WTC11 (cell line): ENCODE measurements at regions not wholly inside any gene's neighbourhood (a gene's known extent, or its start where the extent isn't known, plus 50 kb on each side); places are given as distances from the start of the nearest gene placed in this dataset.

Experiments
- ATAC-seq: fragments of 200-7000 bp; cut with Tn5 transposase; 2 replicates; pipeline ENCODE4 v1.10.0; 2021; ENCODE audit warnings: mild to moderate bottlenecking, moderate library complexity
- CTCF ChIA-PET: fragments of 300-600 bp; sonication (Branson Sonifier 250); formaldehyde crosslinking; loops from one replicate; lab custom pipeline; 2021; ENCODE audit warnings: antibody characterized with exemption; lab: Charles Lee
- POLR2A ChIA-PET: fragments of 350-600 bp; sonication (Branson Sonifier 250); formaldehyde crosslinking; loops from one replicate; lab custom pipeline; 2021; ENCODE audit warnings: antibody characterized with exemption; lab: Charles Lee
- DNase-seq: peaks from one replicate; pipeline ENCODE4 v3.0.0; 2021; ENCODE audit warnings: low spot score
- H3K27ac Mint-ChIP-seq: 2 replicates; pipeline ENCODE4 v1.8.0; 2021; ENCODE audit warnings: mixed read lengths
- H3K27me3 Mint-ChIP-seq: 2 replicates; pipeline ENCODE4 v1.8.0; 2021; ENCODE audit warnings: low read depth, mild to moderate bottlenecking, moderate library complexity, mixed read lengths
- H3K36me3 Mint-ChIP-seq: 2 replicates; pipeline ENCODE4 v1.8.0; 2021; ENCODE audit warnings: mixed read lengths
- H3K4me1 Mint-ChIP-seq: 2 replicates; pipeline ENCODE4 v1.8.0; 2022; ENCODE audit warnings: mixed read lengths
- H3K4me3 Mint-ChIP-seq: 2 replicates; pipeline ENCODE4 v1.8.0; 2021; ENCODE audit warnings: mild to moderate bottlenecking, moderate library complexity, mixed read lengths
- H3K9me3 Mint-ChIP-seq: 2 replicates; pipeline ENCODE4 v1.8.0; 2021; ENCODE audit warnings: mixed read lengths
- EMX1 ChIP-seq: fragments of 250-450 bp; sonication (Bioruptor Pico); IDR thresholded peaks from 2 replicates; pipeline ENCODE4 v1.8.0; 2021; ENCODE audit warnings: mild to moderate bottlenecking
- GTF2I ChIP-seq: fragments of 250-450 bp; sonication (Bioruptor Pico); conservative IDR thresholded peaks from 2 replicates; pipeline ENCODE4 v1.4.0; 2021; ENCODE audit warnings: mild to moderate bottlenecking
- JAZF1 ChIP-seq: fragments of 250-450 bp; sonication (Bioruptor Pico); IDR thresholded peaks from 2 replicates; pipeline ENCODE4 v1.9.0; 2021; ENCODE audit warnings: moderate library complexity, mild to moderate bottlenecking, inconsistent platforms
- MXD4 ChIP-seq: fragments of 250-450 bp; sonication (Bioruptor Pico); IDR thresholded peaks from 2 replicates; pipeline ENCODE4 v1.8.0; 2021; ENCODE audit warnings: mild to moderate bottlenecking, moderate library complexity, borderline replicate concordance
- NFATC4 ChIP-seq: fragments of 250-450 bp; sonication (Bioruptor Pico); IDR thresholded peaks from 2 replicates; pipeline ENCODE4 v1.9.0; 2021; ENCODE audit warnings: mild to moderate bottlenecking
- NFE2L1 ChIP-seq: sonication (generic); formaldehyde crosslinking; IDR thresholded peaks from 2 replicates; pipeline ENCODE4 v1.8.1; 2023; ENCODE audit warnings: missing genetic modification reagents
- NR2C2 ChIP-seq: sonication (generic); formaldehyde crosslinking; IDR thresholded peaks from 2 replicates; pipeline ENCODE4 v1.8.0; 2022; ENCODE audit warnings: mild to moderate bottlenecking, missing genetic modification reagents
- SOX15 ChIP-seq: fragments of 250-450 bp; sonication (Bioruptor Pico); IDR thresholded peaks from 2 replicates; pipeline ENCODE4 v1.9.0; 2021; ENCODE audit warnings: mild to moderate bottlenecking
- SP1 ChIP-seq: sonication (generic); formaldehyde crosslinking; conservative IDR thresholded peaks from 2 replicates; pipeline ENCODE4 v1.8.1; 2022; ENCODE audit warnings: missing genetic modification reagents
- TCF7 ChIP-seq: sonication (generic); formaldehyde crosslinking; IDR thresholded peaks from 2 replicates; pipeline ENCODE4 v1.8.0; 2022; ENCODE audit warnings: mild to moderate bottlenecking, low read depth, missing genetic modification reagents, moderate library complexity
- TF ChIP-seq, protein P1 (sequence below): sonication (generic); formaldehyde crosslinking; IDR thresholded peaks from 2 replicates; pipeline ENCODE4 v1.8.0; 2022; ENCODE audit warnings: mild to moderate bottlenecking, missing genetic modification reagents
- TF ChIP-seq, protein P2 (sequence below): sonication (generic); formaldehyde crosslinking; IDR thresholded peaks from 2 replicates; pipeline ENCODE4 v1.8.0; 2022; ENCODE audit warnings: missing genetic modification reagents
- TF ChIP-seq, protein P3 (sequence below): sonication (generic); formaldehyde crosslinking; conservative IDR thresholded peaks from 2 replicates; pipeline ENCODE4 v1.8.1; 2022; ENCODE audit warnings: mild to moderate bottlenecking, missing genetic modification reagents
- TF ChIP-seq, protein P4 (sequence below): sonication (generic); formaldehyde crosslinking; IDR thresholded peaks from 2 replicates; pipeline ENCODE4 v1.8.1; 2023; ENCODE audit warnings: mild to moderate bottlenecking, moderate library complexity, missing genetic modification reagents
- TF ChIP-seq, protein P5 (sequence below): fragments of 250-450 bp; sonication (Bioruptor Pico); IDR thresholded peaks from 2 replicates; pipeline ENCODE4 v2.1.2; 2022; ENCODE audit warnings: mild to moderate bottlenecking, moderate library complexity
- TF ChIP-seq, protein P6 (sequence below): fragments of 200-600 bp; IDR thresholded peaks from 2 replicates; pipeline ENCODE4 v1.8.0; 2022; ENCODE audit warnings: antibody characterized with exemption
- TF ChIP-seq, protein P7 (sequence below): fragments of 250-450 bp; sonication (Bioruptor Pico); IDR thresholded peaks from 2 replicates; pipeline ENCODE4 v1.8.0; 2021; ENCODE audit warnings: mild to moderate bottlenecking

DNA sequence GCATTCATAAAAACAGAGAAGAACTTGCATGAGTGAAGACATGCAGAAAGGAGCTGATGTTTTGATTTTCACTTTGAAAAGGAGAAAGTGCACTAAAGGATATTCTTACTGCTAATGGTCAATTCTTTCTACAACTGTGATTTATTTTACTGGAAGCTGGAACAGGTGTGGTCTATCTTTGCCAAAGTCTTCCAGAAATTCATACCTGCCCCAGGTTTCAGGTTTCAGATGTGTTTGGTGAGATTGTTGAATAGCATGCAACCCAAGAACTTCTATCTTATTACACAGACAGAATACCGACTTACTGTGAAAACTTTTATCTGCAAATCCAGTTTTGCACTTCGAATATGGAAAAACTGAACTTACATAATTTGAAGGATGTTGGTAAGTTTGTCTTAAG is 388.3 kb downstream of the PDGFC start:
- no peak for DNase-seq
- TF ChIP-seq SP1 (no peak), NR2C2 (CRISPR knock-in tag) (no peak)
- TF ChIP-seq, all 79 proteins: peak for 0
- Mint-ChIP-seq H3K27me3 (no peaks in the 10 kb centered on the region), H3K36me3 (no peaks in the 10 kb centered on the region), H3K4me1 (no peaks in the 10 kb centered on the region), H3K27ac (no peak overlapping the region), H3K9me3 (no peaks in the 10 kb centered on the region), H3K4me3 (no peak overlapping the region)
- POLR2A ChIA-PET: no interaction called here
- ATAC-seq: no peak
- CTCF ChIA-PET: no interaction called here

DNA sequence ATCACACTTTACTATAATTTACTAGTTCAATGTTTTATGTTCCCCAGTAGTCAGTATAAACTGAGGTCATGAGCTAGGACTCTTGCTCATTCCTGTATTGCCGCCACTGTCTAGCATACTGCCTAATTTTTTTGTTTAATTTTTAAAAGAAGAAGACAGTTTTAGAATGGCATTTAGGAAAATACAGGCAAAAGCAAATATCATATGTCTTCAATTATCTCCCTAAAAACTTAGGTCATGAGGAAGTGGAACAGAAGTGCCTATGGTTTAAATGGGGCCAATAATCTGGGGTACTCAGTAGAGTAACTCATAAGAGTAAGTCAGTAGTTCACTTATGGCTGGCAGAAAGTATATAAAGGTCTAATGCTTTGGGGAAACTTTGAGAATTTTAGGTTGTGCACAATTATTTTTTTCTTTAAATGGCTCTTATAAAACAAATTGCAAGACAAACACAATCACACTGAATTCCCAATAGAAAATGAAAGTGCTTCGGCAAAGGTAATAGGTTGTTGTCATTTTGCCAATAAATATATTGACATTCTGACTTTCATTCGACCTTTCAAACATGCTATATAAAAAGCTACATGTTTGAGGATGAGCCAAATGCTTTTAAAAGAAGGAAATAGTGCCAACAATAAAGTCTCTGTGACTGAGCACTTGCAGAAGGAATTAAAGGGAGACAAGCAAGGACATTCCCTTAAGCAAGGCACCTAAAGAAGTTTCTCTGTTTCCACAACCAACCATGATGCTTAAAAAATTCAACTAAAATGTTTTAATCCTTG is 390.1 kb downstream of the PDGFC start:
- POLR2A ChIA-PET: no interaction called here
- H3K4me1 Mint-ChIP-seq: no peaks in the 10 kb centered on the region
- H3K36me3 Mint-ChIP-seq: no peaks in the 10 kb centered on the region
- H3K9me3 Mint-ChIP-seq: no peaks in the 10 kb centered on the region
- ATAC-seq (no peak), DNase-seq (no peak)
- CTCF ChIA-PET: no interaction called here
- H3K27ac Mint-ChIP-seq: no peak overlapping the region
- TF ChIP-seq, protein P1, sequence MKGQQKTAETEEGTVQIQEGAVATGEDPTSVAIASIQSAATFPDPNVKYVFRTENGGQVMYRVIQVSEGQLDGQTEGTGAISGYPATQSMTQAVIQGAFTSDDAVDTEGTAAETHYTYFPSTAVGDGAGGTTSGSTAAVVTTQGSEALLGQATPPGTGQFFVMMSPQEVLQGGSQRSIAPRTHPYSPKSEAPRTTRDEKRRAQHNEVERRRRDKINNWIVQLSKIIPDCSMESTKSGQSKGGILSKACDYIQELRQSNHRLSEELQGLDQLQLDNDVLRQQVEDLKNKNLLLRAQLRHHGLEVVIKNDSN (CRISPR knock-in tag): no peak
- TF ChIP-seq NFE2L1 (CRISPR knock-in tag) (no peak), GTF2I (CRISPR knock-in tag) (no peak), MXD4 (CRISPR knock-in tag) (no peak), TCF7 (no peak), JAZF1 (no peak)
- TF ChIP-seq, protein P2, sequence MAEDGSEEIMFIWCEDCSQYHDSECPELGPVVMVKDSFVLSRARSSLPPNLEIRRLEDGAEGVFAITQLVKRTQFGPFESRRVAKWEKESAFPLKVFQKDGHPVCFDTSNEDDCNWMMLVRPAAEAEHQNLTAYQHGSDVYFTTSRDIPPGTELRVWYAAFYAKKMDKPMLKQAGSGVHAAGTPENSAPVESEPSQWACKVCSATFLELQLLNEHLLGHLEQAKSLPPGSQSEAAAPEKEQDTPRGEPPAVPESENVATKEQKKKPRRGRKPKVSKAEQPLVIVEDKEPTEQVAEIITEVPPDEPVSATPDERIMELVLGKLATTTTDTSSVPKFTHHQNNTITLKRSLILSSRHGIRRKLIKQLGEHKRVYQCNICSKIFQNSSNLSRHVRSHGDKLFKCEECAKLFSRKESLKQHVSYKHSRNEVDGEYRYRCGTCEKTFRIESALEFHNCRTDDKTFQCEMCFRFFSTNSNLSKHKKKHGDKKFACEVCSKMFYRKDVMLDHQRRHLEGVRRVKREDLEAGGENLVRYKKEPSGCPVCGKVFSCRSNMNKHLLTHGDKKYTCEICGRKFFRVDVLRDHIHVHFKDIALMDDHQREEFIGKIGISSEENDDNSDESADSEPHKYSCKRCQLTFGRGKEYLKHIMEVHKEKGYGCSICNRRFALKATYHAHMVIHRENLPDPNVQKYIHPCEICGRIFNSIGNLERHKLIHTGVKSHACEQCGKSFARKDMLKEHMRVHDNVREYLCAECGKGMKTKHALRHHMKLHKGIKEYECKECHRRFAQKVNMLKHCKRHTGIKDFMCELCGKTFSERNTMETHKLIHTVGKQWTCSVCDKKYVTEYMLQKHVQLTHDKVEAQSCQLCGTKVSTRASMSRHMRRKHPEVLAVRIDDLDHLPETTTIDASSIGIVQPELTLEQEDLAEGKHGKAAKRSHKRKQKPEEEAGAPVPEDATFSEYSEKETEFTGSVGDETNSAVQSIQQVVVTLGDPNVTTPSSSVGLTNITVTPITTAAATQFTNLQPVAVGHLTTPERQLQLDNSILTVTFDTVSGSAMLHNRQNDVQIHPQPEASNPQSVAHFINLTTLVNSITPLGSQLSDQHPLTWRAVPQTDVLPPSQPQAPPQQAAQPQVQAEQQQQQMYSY (CRISPR knock-in tag): no peak
- TF ChIP-seq, protein P3, sequence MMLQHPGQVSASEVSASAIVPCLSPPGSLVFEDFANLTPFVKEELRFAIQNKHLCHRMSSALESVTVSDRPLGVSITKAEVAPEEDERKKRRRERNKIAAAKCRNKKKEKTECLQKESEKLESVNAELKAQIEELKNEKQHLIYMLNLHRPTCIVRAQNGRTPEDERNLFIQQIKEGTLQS (CRISPR knock-in tag): no peak
- TF ChIP-seq, protein P4, sequence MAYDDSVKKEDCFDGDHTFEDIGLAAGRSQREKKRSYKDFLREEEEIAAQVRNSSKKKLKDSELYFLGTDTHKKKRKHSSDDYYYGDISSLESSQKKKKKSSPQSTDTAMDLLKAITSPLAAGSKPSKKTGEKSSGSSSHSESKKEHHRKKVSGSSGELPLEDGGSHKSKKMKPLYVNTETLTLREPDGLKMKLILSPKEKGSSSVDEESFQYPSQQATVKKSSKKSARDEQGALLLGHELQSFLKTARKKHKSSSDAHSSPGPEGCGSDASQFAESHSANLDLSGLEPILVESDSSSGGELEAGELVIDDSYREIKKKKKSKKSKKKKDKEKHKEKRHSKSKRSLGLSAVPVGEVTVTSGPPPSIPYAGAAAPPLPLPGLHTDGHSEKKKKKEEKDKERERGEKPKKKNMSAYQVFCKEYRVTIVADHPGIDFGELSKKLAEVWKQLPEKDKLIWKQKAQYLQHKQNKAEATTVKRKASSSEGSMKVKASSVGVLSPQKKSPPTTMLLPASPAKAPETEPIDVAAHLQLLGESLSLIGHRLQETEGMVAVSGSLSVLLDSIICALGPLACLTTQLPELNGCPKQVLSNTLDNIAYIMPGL: no peak
- H3K27me3 Mint-ChIP-seq: no peaks in the 10 kb centered on the region
- no peak overlapping the region for H3K4me3 Mint-ChIP-seq

DNA sequence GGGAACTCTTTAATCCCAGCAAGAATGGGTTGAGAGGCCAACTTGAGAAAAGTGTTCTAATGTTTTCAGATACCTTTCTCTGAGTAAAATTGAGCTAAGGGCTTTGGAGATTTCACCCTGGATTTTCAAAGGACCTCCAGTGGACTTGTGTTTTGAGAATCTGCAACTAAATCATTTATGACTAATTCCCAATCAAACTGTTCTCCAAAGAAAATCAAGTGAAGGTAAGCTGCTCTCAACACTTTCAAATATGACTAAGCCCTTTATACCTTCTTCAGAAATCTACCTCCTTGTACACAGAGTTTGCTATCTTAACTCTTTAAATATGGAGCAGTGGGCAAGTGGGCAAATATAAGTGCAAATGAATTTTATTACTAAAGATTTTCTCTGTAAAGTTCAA is 392.9 kb downstream of the PDGFC start:
- Mint-ChIP-seq H3K4me1 (peaks cover 3% of the 10 kb centered on the region), H3K9me3 (no peaks in the 10 kb centered on the region), H3K27ac (no peak overlapping the region), H3K4me3 (no peak overlapping the region), H3K27me3 (no peaks in the 10 kb centered on the region), H3K36me3 (no peaks in the 10 kb centered on the region)
- CTCF ChIA-PET: no interaction called here
- TF ChIP-seq, protein P3 (CRISPR knock-in tag): no peak
- no peak for TF ChIP-seq EMX1
- TF ChIP-seq NFATC4 (CRISPR knock-in tag): no peak
- TF ChIP-seq, protein P5, sequence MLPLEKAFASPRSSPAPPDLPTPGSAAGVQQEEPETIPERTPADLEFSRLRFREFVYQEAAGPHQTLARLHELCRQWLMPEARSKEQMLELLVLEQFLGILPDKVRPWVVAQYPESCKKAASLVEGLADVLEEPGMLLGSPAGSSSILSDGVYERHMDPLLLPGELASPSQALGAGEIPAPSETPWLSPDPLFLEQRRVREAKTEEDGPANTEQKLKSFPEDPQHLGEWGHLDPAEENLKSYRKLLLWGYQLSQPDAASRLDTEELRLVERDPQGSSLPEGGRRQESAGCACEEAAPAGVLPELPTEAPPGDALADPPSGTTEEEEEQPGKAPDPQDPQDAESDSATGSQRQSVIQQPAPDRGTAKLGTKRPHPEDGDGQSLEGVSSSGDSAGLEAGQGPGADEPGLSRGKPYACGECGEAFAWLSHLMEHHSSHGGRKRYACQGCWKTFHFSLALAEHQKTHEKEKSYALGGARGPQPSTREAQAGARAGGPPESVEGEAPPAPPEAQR (CRISPR knock-in tag): no peak
- no peak for TF ChIP-seq NFE2L1 (CRISPR knock-in tag)
- TF ChIP-seq SOX15 (CRISPR knock-in tag): no peak
- TF ChIP-seq, protein P6, sequence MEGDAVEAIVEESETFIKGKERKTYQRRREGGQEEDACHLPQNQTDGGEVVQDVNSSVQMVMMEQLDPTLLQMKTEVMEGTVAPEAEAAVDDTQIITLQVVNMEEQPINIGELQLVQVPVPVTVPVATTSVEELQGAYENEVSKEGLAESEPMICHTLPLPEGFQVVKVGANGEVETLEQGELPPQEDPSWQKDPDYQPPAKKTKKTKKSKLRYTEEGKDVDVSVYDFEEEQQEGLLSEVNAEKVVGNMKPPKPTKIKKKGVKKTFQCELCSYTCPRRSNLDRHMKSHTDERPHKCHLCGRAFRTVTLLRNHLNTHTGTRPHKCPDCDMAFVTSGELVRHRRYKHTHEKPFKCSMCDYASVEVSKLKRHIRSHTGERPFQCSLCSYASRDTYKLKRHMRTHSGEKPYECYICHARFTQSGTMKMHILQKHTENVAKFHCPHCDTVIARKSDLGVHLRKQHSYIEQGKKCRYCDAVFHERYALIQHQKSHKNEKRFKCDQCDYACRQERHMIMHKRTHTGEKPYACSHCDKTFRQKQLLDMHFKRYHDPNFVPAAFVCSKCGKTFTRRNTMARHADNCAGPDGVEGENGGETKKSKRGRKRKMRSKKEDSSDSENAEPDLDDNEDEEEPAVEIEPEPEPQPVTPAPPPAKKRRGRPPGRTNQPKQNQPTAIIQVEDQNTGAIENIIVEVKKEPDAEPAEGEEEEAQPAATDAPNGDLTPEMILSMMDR: no peak
- TF ChIP-seq, protein P7, sequence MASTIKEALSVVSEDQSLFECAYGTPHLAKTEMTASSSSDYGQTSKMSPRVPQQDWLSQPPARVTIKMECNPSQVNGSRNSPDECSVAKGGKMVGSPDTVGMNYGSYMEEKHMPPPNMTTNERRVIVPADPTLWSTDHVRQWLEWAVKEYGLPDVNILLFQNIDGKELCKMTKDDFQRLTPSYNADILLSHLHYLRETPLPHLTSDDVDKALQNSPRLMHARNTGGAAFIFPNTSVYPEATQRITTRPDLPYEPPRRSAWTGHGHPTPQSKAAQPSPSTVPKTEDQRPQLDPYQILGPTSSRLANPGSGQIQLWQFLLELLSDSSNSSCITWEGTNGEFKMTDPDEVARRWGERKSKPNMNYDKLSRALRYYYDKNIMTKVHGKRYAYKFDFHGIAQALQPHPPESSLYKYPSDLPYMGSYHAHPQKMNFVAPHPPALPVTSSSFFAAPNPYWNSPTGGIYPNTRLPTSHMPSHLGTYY (CRISPR knock-in tag): no peak
- no peak for DNase-seq
- POLR2A ChIA-PET: no interaction called here
- no peak for ATAC-seq
